Lower lobe of right lung (tissue), 2 donors: ENCODE measurements at regions not wholly inside any gene's neighbourhood (a gene's known extent, or its start where the extent isn't known, plus 50 kb on each side); places are given as distances from the start of the nearest gene placed in this dataset.
"Not testable (repeated sequence)": the region's sequence is repeated elsewhere in the genome, so short reads cannot be mapped to it uniquely, and the experiment has no call there.

ENCODE experiments used
- ATAC-seq, 2 donors: fragments of 200-7000 bp; cut with Tn5 transposase; one replicate each; pipeline ENCODE4 v1.9.1; 2020 to 2022; ENCODE audit warnings: mild to moderate bottlenecking in 2 of 2, moderate library complexity in 2 of 2
- DNase-seq: peaks from one replicate; pipeline ENCODE4 v3.0.0-alpha.2; 2020
- H3K27ac ChIP-seq: fragments of 200-600 bp; one replicate; pipeline ENCODE4 v1.8.0; 2022
- H3K27me3 ChIP-seq: fragments of 200-600 bp; one replicate; pipeline ENCODE4 v1.8.0; 2022; ENCODE audit warnings: low read depth
- H3K36me3 ChIP-seq: fragments of 200-600 bp; one replicate; pipeline ENCODE4 v1.8.0; 2022; ENCODE audit warnings: mild to moderate bottlenecking
- H3K4me1 ChIP-seq: fragments of 200-600 bp; one replicate; pipeline ENCODE4 v1.8.0; 2022
- H3K4me3 ChIP-seq: fragments of 200-600 bp; one replicate; pipeline ENCODE4 v1.8.0; 2022; ENCODE audit warnings: mild to moderate bottlenecking
- H3K9me3 ChIP-seq: fragments of 200-600 bp; one replicate; pipeline ENCODE4 v1.8.0; 2022
- CTCF ChIP-seq: fragments of 200-600 bp; IDR thresholded peaks from one replicate; pipeline ENCODE4 v1.8.0; 2022; ENCODE audit warnings: antibody characterized with exemption, mild to moderate bottlenecking
- intact Hi-C: fragments of 100-400 bp; cut with DNase I; formaldehyde crosslinking; loops from one replicate; pipeline ENCODE4 v1.11.0; 2022
- donor health status: DM: no; HTN: yes; CAD: no; lungs with severe emphysema.

- DNase-seq = no peak
- TF ChIP-seq CTCF = no peak
- no peaks in the 10 kb centered on the region for H3K36me3 ChIP-seq
- intact Hi-C loops = no loop called here
- H3K4me3 ChIP-seq = no peak overlapping the region
- H3K4me1 ChIP-seq = no peaks in the 10 kb centered on the region
- no peaks in the 10 kb centered on the region for H3K27me3 ChIP-seq
- H3K9me3 ChIP-seq = no peaks in the 10 kb centered on the region
- no peak for ATAC-seq
- no peak overlapping the region for H3K27ac ChIP-seq
Observed at GRCh38 chr3:165653130-165653778, 184.0 kb downstream of the BCHE start.

GRCh38 chr3:165649282-165649681, 187.9 kb downstream of the BCHE start:
- H3K4me3 ChIP-seq, DNase-seq, intact Hi-C loops, H3K9me3 ChIP-seq, H3K27me3 ChIP-seq, H3K36me3 ChIP-seq, ATAC-seq, H3K4me1 ChIP-seq, H3K27ac ChIP-seq: not testable (repeated sequence)

- peaks cover 11% of the 10 kb centered on the region for H3K4me1 ChIP-seq
- H3K9me3 ChIP-seq = peaks cover 6% of the 10 kb centered on the region
- no peaks in the 10 kb centered on the region for H3K27me3 ChIP-seq
- H3K4me3 ChIP-seq = no peak overlapping the region
- DNase-seq (no peak), ATAC-seq (no peak)
- intact Hi-C loops = no loop called here
- no peak overlapping the region for H3K27ac ChIP-seq
- no peak for TF ChIP-seq CTCF
- no peaks in the 10 kb centered on the region for H3K36me3 ChIP-seq
Observed at GRCh38 chr3:165645191-165645590, 192.0 kb downstream of the BCHE start.

DNA sequence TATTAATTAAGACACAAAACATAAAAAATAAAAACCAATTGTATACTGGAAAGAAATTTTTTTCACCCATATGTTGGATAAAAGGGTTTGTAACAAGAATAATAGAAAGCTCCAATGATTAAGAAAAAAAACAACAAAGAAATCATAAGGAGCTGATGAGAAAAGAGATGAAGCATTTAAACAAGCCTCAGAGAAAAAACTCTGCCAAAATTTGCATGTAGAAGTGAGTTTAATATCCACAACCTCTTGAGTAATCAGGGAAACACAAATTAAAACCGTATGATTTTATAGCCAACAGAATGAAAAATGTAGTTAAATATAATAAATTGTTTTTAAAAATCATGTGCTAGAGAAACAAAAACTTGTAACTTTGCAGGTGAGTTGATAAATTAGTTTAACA, 192.9 kb downstream of the BCHE start:
- no peaks in the 10 kb centered on the region for H3K27me3 ChIP-seq
- H3K4me3 ChIP-seq = no peak overlapping the region
- H3K36me3 ChIP-seq = no peaks in the 10 kb centered on the region
- no peak for TF ChIP-seq CTCF
- intact Hi-C loops = no loop called here
- H3K4me1 ChIP-seq = peaks cover 11% of the 10 kb centered on the region
- no peak overlapping the region for H3K27ac ChIP-seq
- ATAC-seq (no peak), DNase-seq (no peak)
- H3K9me3 ChIP-seq = peaks cover 6% of the 10 kb centered on the region

DNA sequence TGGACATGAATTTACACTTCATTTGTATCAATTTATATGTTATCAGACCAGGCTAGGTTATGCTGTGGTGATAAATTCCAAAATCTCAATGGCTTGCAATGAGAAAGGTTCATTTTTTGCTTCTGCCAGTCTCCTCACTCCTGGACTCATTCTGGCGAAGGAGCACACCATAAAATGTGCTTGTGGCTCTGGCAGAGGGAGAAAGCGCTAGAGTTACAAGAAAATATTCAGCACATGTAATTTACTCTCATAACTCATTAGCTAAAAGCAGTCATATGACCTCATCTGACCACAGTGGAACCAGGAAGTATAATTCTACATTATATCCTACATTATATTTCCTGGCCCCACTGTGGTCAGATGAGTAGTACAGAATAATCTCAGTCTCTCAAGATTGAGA, 193.8 kb downstream of the BCHE start:
- DNase-seq = no peak
- peaks cover 6% of the 10 kb centered on the region for H3K9me3 ChIP-seq
- ATAC-seq = peak in 1 of 2 donors; percentile 19
- no peak for TF ChIP-seq CTCF
- no peak overlapping the region for H3K27ac ChIP-seq
- H3K4me1 ChIP-seq = peaks cover 11% of the 10 kb centered on the region
- no peaks in the 10 kb centered on the region for H3K36me3 ChIP-seq
- intact Hi-C loops = no loop called here
- H3K4me3 ChIP-seq = no peak overlapping the region
- no peaks in the 10 kb centered on the region for H3K27me3 ChIP-seq

GRCh38 chr3:165642761-165643420, 194.3 kb downstream of the BCHE start:
- H3K4me3 ChIP-seq = no peak overlapping the region
- DNase-seq = no peak
- H3K9me3 ChIP-seq = peaks cover 6% of the 10 kb centered on the region
- peaks cover 11% of the 10 kb centered on the region for H3K4me1 ChIP-seq
- ATAC-seq = peak; percentile 77 to 89
- H3K27ac ChIP-seq = no peak overlapping the region
- H3K27me3 ChIP-seq = no peaks in the 10 kb centered on the region
- H3K36me3 ChIP-seq = no peaks in the 10 kb centered on the region
- no peak for TF ChIP-seq CTCF
- intact Hi-C loops = no loop called here
